ENCODE measurements at regions not wholly inside any gene's neighbourhood (a gene's known extent, or its start where the extent isn't known, plus 50 kb on each side); places are given as distances from the start of the nearest gene placed in this dataset.

DNA sequence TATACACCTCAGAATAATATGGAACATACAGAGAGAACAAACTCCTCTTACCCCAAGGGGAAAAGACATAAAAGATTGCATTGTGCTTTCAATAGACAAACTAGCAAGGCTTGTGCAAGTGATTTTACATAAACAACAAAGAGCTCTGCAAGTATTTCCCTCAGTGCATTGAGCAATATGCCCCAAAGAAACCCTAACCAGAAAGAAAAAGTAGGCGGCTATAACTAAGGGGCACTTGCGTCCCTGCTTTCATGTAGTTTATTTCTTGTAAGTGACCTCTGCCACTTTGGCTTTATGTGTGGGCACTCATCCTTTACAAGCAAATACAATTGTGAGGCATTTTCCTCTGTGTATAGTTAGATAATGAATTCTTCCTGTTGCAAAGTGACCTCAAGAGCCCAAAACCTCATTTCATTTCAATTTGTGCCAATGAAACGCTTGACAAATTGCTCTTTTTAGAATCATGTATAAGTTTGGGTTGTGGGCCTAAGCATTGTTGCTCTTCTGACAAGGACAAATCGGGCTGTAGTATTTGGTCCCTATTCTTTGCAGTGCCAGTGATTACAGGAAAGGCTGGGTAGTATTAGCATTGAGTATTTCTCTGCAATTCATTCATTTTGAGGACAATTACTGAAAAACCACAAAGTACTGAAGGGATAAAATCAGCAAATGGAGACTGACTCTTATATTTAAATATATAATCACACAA is 282.2 kb downstream of the DTWD2 start:
- ATAC-seq (no peak), DNase-seq (no peak)
- Mint-ChIP-seq H3K27ac (no peak overlapping the region), H3K4me3 (no peak overlapping the region), H3K4me1 (no peaks in the 10 kb centered on the region), H3K9me3 (peaks cover 26 to 33% of the 10 kb centered on the region in 2 donors), H3K27me3 (no peaks in the 10 kb centered on the region)

DNA sequence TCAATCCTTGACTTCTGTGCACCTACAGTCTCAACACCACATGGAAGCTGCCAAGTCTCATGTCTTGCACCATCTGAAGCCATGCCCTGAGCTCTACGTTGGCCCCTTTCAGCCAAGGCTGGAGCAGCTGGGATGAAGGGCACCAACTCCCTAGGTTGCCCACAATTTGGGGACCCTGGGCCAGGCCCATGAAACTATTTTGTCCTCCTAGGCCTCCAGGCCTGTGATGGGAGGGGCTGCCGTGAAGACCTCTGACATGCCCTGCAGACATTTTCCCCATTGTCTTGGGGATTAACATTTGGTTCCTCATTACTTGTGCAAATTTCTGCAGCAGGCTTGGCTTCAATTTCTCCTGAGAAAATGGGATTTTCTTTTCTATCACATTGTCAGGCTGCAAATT is 285.1 kb downstream of the DTWD2 start:
- H3K4me3 Mint-ChIP-seq: no peak overlapping the region
- ATAC-seq: no peak
- H3K27ac Mint-ChIP-seq: no peak overlapping the region
- DNase-seq: no peak
- H3K9me3 Mint-ChIP-seq: peaks cover 25 to 40% of the 10 kb centered on the region in 2 donors
- H3K4me1 Mint-ChIP-seq: no peaks in the 10 kb centered on the region
- no peaks in the 10 kb centered on the region for H3K27me3 Mint-ChIP-seq

DNA sequence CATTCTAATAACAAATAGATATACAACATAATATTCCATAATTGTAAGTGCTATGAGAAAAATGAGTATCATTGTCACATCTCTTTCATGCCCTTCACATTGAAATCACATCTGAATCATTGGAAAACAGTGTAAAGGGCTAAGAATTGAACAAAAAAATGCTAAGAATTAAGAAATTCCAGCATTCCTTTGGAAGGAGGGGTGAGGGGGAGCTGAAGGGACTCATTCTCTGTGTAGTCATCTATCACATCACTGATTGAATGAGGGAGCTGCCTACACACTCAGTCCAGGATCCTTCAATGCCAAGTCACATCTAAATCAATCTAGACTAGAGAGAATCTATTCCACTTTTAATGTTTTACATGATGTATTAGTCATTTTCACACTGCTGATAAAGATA is 286.6 kb downstream of the DTWD2 start:
- no peaks in the 10 kb centered on the region for H3K27me3 Mint-ChIP-seq
- no peak for ATAC-seq
- H3K27ac Mint-ChIP-seq: peak overlapping the region in 1 of 2 donors; percentile 51
- peaks cover 24 to 40% of the 10 kb centered on the region in 2 donors for H3K9me3 Mint-ChIP-seq
- no peak for DNase-seq
- H3K4me3 Mint-ChIP-seq: no peak overlapping the region
- no peaks in the 10 kb centered on the region for H3K4me1 Mint-ChIP-seq

DNA sequence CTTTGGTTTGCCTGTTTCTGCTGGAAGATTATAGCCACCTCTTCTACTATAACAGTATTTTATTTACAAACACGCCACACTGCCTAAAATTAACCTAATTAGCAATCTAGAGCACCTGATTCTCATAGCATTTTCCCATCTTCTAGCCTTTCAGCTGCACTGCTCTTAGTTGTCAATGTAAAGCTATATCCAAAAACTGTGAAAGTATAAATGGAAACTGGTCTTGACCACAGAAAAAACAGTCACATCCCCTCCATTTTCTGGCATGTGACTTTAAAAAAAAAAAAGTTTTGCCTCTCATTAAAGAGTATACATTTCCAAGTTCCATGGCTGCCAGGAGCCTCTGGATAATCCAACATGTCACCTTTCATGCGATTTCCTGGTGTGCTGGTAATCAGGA is 287.8 kb downstream of the DTWD2 start:
- H3K4me1 Mint-ChIP-seq: no peaks in the 10 kb centered on the region
- ATAC-seq (no peak), DNase-seq (no peak)
- H3K4me3 Mint-ChIP-seq: no peak overlapping the region
- H3K27me3 Mint-ChIP-seq: no peaks in the 10 kb centered on the region
- no peak overlapping the region for H3K27ac Mint-ChIP-seq
- peaks cover 24 to 40% of the 10 kb centered on the region in 2 donors for H3K9me3 Mint-ChIP-seq

DNA sequence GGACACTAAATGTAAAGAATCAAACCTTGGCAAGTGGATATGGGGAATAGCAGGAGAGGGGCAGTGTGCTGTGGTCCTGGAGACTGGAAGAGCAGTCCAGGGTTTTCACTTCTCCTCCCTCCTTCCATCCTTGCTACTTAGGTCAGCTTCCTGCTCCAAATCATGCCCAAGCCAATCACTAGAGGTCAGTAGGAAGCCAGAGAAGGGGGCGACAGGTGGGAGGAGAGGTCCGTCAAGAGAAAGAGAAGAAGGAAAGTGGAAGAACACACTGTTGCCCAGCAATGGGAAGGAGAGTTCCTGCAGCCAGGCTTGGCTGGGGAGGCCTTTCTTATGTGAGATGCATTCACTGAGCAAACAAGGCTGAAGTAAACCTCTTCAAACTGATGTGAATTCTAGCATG is 289.6 kb downstream of the DTWD2 start:
- ATAC-seq (no peak), DNase-seq (no peak)
- Mint-ChIP-seq H3K27me3 (no peaks in the 10 kb centered on the region), H3K9me3 (peaks cover 15 to 34% of the 10 kb centered on the region in 2 donors), H3K27ac (no peak overlapping the region), H3K4me1 (no peaks in the 10 kb centered on the region), H3K4me3 (no peak overlapping the region)

DNA sequence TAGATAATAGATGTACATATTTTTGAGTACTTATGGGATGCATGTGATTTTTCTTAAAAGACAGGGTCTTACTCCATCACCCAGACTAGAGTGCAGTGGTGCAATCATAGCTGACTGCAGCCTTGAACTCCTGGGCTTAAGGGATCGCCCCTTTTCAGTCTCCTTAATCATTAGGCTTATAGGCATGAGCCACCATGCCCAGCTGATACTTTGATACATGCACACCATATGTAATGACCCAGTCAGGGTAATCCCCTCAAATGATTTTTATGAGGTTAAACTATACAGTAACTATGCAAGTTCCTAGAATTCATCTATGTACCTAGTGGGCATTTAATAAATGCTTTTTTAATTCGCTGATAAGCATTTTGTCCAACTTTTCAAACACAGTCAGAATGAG is 292.3 kb downstream of the DTWD2 start:
- ATAC-seq (no peak), DNase-seq (no peak)
- Mint-ChIP-seq H3K4me1 (no peaks in the 10 kb centered on the region), H3K9me3 (peaks cover 0 to 13% of the 10 kb centered on the region in 2 donors), H3K27me3 (no peaks in the 10 kb centered on the region), H3K4me3 (no peak overlapping the region), H3K27ac (no peak overlapping the region)

DNA sequence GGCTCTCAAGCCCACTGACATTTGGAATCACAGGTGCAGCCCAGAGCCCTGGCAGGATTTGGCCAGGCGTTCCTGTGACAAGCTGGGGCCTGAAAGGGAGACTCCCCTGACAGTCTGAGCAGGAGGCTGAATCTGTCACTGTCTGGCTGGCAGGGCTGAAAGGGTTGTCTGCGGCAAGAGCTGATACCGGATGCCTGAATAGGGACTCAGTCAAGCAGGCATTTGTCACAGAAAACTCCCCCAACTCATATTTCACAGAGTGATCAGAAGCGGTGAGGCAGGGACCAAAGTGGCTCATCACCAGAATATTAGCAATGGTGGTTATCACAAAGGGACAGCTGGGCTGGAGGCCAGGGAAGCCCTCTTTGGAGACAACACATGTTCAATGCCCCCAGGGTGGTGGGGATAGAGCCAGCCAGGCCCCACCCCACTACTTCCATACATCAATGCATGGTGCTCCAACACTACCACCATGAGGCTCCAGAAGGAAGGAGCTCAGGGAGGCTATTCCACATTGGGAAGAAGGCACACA is 295.5 kb downstream of the DTWD2 start:
- Mint-ChIP-seq H3K27ac (no peak overlapping the region), H3K4me1 (no peaks in the 10 kb centered on the region), H3K27me3 (no peaks in the 10 kb centered on the region), H3K9me3 (peaks cover 0 to 8% of the 10 kb centered on the region in 2 donors), H3K4me3 (no peak overlapping the region)
- peak; percentile 12 for ATAC-seq
- DNase-seq: no peak

DNA sequence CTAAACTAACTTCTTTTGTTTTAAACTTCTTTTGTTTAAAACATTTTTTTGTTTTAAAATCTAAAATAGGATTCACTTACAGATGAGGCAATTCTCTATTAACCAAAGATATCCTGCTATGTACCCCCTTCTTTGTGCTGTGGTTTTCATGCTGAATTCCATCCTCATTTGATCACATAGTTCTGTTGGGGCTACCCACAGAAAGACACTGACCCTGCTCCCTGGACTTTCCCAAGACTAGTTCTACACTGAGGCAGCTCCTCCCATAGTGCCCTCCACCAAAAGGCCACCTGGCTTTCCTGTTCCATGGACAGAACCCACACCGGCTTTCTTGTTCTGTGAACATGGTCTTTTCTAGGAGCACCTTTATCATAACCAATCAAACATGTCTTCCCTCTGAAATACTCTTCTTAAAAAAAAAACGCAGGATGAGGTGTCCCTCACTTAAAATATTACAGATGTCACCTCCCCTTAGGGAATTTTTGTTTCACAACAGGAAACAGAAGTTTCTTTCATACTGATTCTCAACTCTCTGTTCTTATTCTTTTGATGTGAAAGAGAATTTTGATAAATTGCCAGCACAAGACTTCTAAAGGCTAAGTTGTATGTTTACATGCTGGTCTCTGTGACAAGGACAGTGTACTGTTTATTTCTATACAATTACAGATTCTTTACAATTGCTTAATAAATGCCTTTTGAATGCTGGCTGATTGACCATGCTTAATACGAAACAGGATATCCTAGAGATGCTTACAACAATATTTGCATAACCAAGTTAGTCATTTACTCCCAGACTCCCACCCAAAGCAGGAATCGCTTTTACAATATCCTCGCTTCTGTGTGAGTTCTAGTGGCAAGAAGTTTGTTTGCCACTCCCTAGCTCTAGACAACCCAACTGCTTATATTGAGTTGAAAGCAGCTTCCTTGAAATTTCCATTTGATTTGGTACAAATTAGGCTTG is 300.4 kb downstream of the DTWD2 start:
- Mint-ChIP-seq H3K9me3 (peaks cover 5 to 8% of the 10 kb centered on the region in 2 donors), H3K4me1 (no peaks in the 10 kb centered on the region), H3K27ac (no peak overlapping the region), H3K27me3 (no peaks in the 10 kb centered on the region), H3K4me3 (no peak overlapping the region)
- no peak for DNase-seq
- ATAC-seq: no peak

DNA sequence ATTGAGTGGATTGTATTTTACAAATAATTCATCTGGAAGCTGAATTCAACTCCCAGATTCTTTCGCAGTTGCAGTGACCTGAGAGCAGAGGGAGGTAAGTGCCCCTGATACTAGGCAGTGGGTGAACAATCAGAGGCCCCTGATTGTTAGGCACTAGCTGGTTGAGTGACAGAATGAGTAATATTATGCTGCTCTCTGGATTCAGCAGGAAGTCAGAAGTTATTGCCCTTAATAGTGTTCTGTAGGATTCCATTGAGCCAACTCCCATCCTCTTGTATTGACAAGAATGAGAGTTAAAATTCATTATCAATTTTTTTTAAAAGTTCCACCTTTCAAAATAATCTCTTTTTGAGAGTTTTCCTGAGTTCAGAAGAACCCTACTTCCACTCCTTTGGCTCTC is 301.2 kb downstream of the DTWD2 start:
- Mint-ChIP-seq H3K9me3 (peaks cover 5 to 8% of the 10 kb centered on the region in 2 donors), H3K27me3 (no peaks in the 10 kb centered on the region), H3K27ac (no peak overlapping the region), H3K4me3 (no peak overlapping the region), H3K4me1 (no peaks in the 10 kb centered on the region)
- DNase-seq (no peak), ATAC-seq (no peak)

DNA sequence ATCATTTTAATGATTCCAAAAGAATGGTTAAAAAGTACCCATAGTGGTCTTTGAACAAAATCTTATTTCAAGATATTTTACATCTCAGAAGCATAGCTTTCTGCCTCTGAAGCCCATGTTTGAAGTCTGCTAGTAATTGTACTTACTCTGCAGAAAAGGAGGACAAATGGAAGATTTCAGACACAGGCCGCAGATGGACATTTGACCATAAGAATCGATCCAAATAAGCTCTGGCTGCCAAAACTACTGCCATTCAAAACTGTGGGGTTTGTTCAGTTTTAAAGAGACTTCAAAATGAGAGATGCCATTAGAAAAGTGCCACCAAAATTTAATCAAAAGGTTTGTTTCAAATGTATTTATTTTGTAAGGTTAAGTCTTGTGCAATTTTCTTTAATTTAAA is 306.7 kb downstream of the DTWD2 start:
- Mint-ChIP-seq H3K4me1 (no peaks in the 10 kb centered on the region), H3K4me3 (no peak overlapping the region), H3K9me3 (peaks cover 0 to 5% of the 10 kb centered on the region in 2 donors), H3K27ac (no peak overlapping the region), H3K27me3 (no peaks in the 10 kb centered on the region)
- no peak for ATAC-seq
- no peak for DNase-seq

DNA sequence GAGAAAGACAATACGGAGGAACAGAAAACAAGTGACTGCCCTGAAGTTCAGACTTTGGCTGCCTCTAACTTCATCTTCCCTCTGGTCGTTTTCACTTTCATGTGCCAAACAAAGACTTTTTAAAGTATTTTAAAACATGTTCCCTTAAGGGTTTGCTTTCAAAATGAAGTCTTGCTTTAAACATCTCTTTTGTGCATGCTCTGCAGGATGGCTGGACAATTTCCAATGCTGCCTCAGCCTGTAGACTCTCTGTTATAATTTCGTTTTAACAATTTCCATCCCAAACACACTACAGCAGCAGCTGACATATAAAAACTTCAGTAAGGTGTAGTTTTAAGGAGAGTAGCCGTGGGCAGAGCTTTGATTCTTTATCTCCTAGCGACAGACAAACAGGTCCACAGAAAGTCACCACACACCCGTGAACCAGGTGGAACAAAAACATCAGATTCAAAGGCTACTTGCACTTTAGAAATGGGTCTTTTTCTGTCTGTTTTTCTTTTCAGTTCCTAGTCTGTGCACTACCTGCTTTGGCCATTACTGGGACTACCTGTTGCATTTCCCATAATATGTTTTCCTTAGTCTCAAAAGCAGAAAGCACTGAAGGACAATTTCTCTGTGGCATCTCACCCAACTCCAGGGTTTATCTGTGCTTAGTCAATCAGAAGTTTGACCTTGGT is 308.9 kb downstream of the DTWD2 start:
- Mint-ChIP-seq H3K9me3 (peaks cover 5% of the 10 kb centered on the region in 2 donors), H3K27me3 (no peaks in the 10 kb centered on the region), H3K4me1 (no peaks in the 10 kb centered on the region), H3K4me3 (no peak overlapping the region), H3K27ac (no peak overlapping the region)
- DNase-seq: no peak
- no peak for ATAC-seq

DNA sequence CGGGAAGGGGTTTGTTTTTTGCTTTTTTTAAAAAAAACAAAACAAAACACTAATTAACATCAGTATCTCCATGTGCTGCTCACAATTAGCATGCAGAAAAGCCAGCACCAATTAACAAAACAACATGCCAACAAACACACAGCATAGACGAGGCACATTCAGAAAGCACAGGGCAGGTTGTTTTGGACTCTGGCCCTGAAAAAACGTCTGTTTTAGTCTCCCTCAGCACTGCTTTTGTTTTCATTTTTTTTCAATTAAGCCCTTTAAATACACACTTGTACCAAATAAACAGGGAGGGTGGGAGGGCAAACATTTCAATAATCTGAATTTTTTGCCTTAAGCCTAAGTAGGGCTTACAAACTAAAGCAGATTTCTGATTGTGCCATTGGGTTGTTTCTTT is 309.6 kb downstream of the DTWD2 start:
- H3K27me3 Mint-ChIP-seq: no peaks in the 10 kb centered on the region
- no peak for DNase-seq
- no peaks in the 10 kb centered on the region for H3K4me1 Mint-ChIP-seq
- no peak for ATAC-seq
- no peak overlapping the region for H3K27ac Mint-ChIP-seq
- H3K4me3 Mint-ChIP-seq: no peak overlapping the region
- peaks cover 5 to 10% of the 10 kb centered on the region in 2 donors for H3K9me3 Mint-ChIP-seq

DNA sequence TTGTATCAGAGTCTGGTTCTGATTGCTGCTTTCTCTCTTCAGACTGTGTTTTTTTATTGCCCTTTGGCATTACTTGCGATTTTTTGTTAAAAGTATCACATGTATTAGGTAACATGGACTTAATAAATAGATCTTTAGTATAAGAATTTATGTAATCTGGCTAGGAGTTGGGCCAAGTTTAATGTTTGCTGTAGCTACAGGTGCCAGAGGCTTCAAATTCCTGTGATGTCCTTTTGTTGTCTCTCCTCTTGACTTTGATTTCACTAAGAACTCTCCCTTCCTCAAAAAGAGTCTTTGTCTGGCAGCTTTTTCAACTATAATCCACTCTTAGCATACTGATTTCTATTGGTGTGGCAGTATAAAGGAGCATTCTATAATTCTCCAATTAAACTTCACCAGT is 313.1 kb downstream of the DTWD2 start:
- Mint-ChIP-seq H3K9me3 (peaks cover 0 to 12% of the 10 kb centered on the region in 2 donors), H3K4me3 (no peak overlapping the region), H3K27ac (no peak overlapping the region), H3K4me1 (no peaks in the 10 kb centered on the region), H3K27me3 (no peaks in the 10 kb centered on the region)
- ATAC-seq (no peak), DNase-seq (no peak)

DNA sequence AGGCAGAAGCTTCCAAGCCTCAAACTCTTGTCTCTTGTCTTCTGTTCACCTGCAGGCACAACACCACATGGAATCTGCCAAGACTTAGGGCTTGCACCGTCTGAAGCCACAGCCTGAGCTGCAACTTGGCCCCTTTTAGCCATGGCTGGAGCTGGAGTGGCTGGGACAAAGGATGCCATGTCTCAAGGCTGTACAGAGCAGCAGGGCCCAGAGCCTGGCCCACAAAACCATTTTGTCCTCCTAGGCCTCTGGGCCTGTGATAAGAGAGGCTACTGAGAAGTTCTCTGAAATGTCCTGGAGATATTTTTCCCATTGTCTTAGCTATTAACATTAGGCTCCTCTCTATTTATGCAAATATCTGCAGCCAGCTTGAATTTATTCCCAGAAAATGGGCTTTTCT is 330.8 kb downstream of the DTWD2 start:
- Mint-ChIP-seq H3K4me1 (no peaks in the 10 kb centered on the region), H3K27me3 (no peaks in the 10 kb centered on the region), H3K9me3 (peaks cover 38 to 55% of the 10 kb centered on the region in 2 donors), H3K4me3 (no peak overlapping the region), H3K27ac (no peak overlapping the region)
- ATAC-seq (no peak), DNase-seq (no peak)

DNA sequence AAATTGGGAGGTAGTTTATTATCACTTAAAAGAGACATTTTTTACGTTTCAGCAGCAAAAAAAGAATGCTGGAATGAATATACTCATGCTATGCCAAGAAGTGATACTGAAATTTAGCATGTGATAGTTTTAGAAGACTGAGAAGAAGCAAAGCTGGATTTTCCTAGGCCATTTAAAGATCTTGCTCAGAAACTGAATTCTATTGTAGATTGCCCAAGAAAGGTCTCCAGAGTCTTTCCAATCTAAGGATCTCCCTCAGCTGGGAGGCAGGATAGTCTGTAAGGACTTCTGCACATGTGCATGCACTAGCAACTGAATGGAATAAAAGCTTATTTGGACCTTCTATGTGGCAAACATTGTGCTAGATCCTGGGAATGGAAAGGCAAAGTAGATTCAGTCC is 334.5 kb downstream of the DTWD2 start:
- H3K4me3 Mint-ChIP-seq: no peak overlapping the region
- no peak for ATAC-seq
- peaks cover 23 to 45% of the 10 kb centered on the region in 2 donors for H3K9me3 Mint-ChIP-seq
- DNase-seq: no peak
- H3K27ac Mint-ChIP-seq: no peak overlapping the region
- no peaks in the 10 kb centered on the region for H3K27me3 Mint-ChIP-seq
- no peaks in the 10 kb centered on the region for H3K4me1 Mint-ChIP-seq

Measured in stimulated activated naive CD8-positive, alpha-beta T cell treated with anti-CD3 and anti-CD28 coated beads, Interleukin-15, amount 100 ng/mL, for 72 hours (primary cell).